H9 (cell line): ENCODE measurements at regions not wholly inside any gene's neighbourhood (a gene's known extent, or its start where the extent isn't known, plus 50 kb on each side); places are given as distances from the start of the nearest gene placed in this dataset.

Experiments used
- DNase-seq: peaks from one replicate; pipeline ENCODE4 v3.0.0-alpha.2; 2017
- H2AFZ ChIP-seq: one replicate; pipeline ENCODE4 v1.6.1; 2013; ENCODE audit warnings: mild to moderate bottlenecking, low read length, control low read depth, moderate library complexity
- H2AK5ac ChIP-seq: 2 replicates; pipeline ENCODE4 v1.6.1; 2013; ENCODE audit warnings: low read length, control low read depth, mixed read lengths; ENCODE audit not compliant: insufficient read length
- H2BK120ac ChIP-seq: one replicate; pipeline ENCODE4 v1.6.1; 2013; ENCODE audit warnings: low read depth, mild to moderate bottlenecking, low read length, control low read depth, inconsistent platforms; ENCODE audit not compliant: poor library complexity, severe bottlenecking
- H2BK12ac ChIP-seq: 2 replicates; pipeline ENCODE4 v1.6.1; 2013; ENCODE audit warnings: low read length, control low read depth, mixed read lengths, low read depth; ENCODE audit not compliant: insufficient read length
- H2BK15ac ChIP-seq: 2 replicates; pipeline ENCODE4 v1.6.1; 2013; ENCODE audit warnings: low read depth, low read length, control low read depth
- H2BK20ac ChIP-seq: one replicate; pipeline ENCODE4 v1.6.1; 2013; ENCODE audit warnings: low read depth, mild to moderate bottlenecking, low read length, control low read depth, inconsistent platforms; ENCODE audit not compliant: poor library complexity, severe bottlenecking
- H2BK5ac ChIP-seq: 2 replicates; pipeline ENCODE4 v1.6.1; 2013; ENCODE audit warnings: low read length, control low read depth, mixed read lengths; ENCODE audit not compliant: insufficient read length
- H3K14ac ChIP-seq: 2 replicates; pipeline ENCODE4 v1.6.1; 2013; ENCODE audit warnings: low read length, control low read depth; ENCODE audit not compliant: insufficient read depth
- H3K18ac ChIP-seq: 2 replicates; pipeline ENCODE4 v1.6.1; 2013; ENCODE audit warnings: low read depth, mild to moderate bottlenecking, mixed read lengths, low read length, control low read depth; ENCODE audit not compliant: insufficient read length
- H3K23ac ChIP-seq: 2 replicates; pipeline ENCODE4 v1.6.1; 2013; ENCODE audit warnings: low read length, control low read depth, mixed read lengths, low read depth; ENCODE audit not compliant: insufficient read length
- H3K23me2 ChIP-seq: 2 replicates; pipeline ENCODE4 v1.6.1; 2013; ENCODE audit warnings: low read depth, mild to moderate bottlenecking, mixed read lengths, low read length, control low read depth; ENCODE audit not compliant: insufficient read length, poor library complexity, severe bottlenecking
- H3K27ac ChIP-seq: 2 replicates; pipeline ENCODE4 v1.5.1; 2013; ENCODE audit warnings: low read length, control low read depth, mixed read lengths, low read depth; ENCODE audit not compliant: insufficient read length
- H3K27me3 ChIP-seq: 2 replicates; pipeline ENCODE4 v1.6.1; 2013; ENCODE audit warnings: low read length, control low read depth, inconsistent platforms; ENCODE audit not compliant: insufficient read depth
- H3K4ac ChIP-seq: 2 replicates; pipeline ENCODE4 v1.6.1; 2013; ENCODE audit warnings: low read depth, mild to moderate bottlenecking, control low read depth, inconsistent platforms, low read length, moderate library complexity
- H3K4me1 ChIP-seq: 2 replicates; pipeline ENCODE4 v1.6.1; 2013; ENCODE audit warnings: low read length, control low read depth, inconsistent platforms; ENCODE audit not compliant: insufficient read depth
- H3K4me2 ChIP-seq: 2 replicates; pipeline ENCODE4 v1.6.1; 2013; ENCODE audit warnings: low read length, control low read depth, mixed read lengths; ENCODE audit not compliant: insufficient read length, insufficient read depth
- H3K56ac ChIP-seq: 2 replicates; pipeline ENCODE4 v1.6.1; 2013; ENCODE audit warnings: low read depth, mild to moderate bottlenecking, mixed read lengths, low read length, control low read depth; ENCODE audit not compliant: insufficient read length
- H3K79me1 ChIP-seq: 2 replicates; pipeline ENCODE4 v1.6.1; 2013; ENCODE audit warnings: low read depth, mild to moderate bottlenecking, moderate library complexity, low read length, control low read depth, inconsistent platforms; ENCODE audit not compliant: insufficient read depth, poor library complexity, severe bottlenecking
- H3K79me2 ChIP-seq: 2 replicates; pipeline ENCODE4 v1.6.1; 2013; ENCODE audit warnings: low read length, control low read depth, inconsistent platforms; ENCODE audit not compliant: insufficient read depth
- H3K9ac ChIP-seq: 2 replicates; pipeline ENCODE4 v1.6.1; 2013; ENCODE audit warnings: low read length, control low read depth, mixed read lengths; ENCODE audit not compliant: insufficient read length; ENCODE audit errors: extremely low read depth
- H3K9me3 ChIP-seq: one replicate; pipeline ENCODE4 v1.6.1; 2013; ENCODE audit warnings: low read depth, low read length, inconsistent platforms; ENCODE audit not compliant: control insufficient read depth
- H3T11ph ChIP-seq: one replicate; pipeline ENCODE4 v1.6.1; 2013; ENCODE audit warnings: mild to moderate bottlenecking, low read length, control low read depth, inconsistent platforms
- H4K20me1 ChIP-seq: one replicate; pipeline ENCODE4 v1.6.1; 2013; ENCODE audit not compliant: control insufficient read depth, insufficient read length, insufficient read depth
- H4K5ac ChIP-seq: 2 replicates; pipeline ENCODE4 v1.6.1; 2013; ENCODE audit warnings: low read depth, mild to moderate bottlenecking, mixed read lengths, low read length, control low read depth; ENCODE audit not compliant: insufficient read length
- H4K8ac ChIP-seq: replicated peaks from 2 replicates; pipeline ENCODE4 v1.6.1; 2013; ENCODE audit warnings: low read length, control low read depth, mixed read lengths, low read depth; ENCODE audit not compliant: insufficient read length
- H4K91ac ChIP-seq: 2 replicates; pipeline ENCODE4 v1.6.1; 2013; ENCODE audit warnings: low read depth, mild to moderate bottlenecking, moderate library complexity, mixed read lengths, low read length, control low read depth; ENCODE audit not compliant: insufficient read length
- H3K27ac Mint-ChIP-seq, 3 experiments: 2 replicates in 2 of 3; 3 replicates in 1 of 3; pipeline ENCODE4 v1.8.0; 2020 to 2021; ENCODE audit warnings: mixed read lengths in 3 of 3, mild to moderate bottlenecking in 1 of 3, moderate library complexity in 1 of 3
- H3K27me3 Mint-ChIP-seq: 2 replicates; pipeline ENCODE4 v1.8.0; 2021; ENCODE audit warnings: low read depth, mild to moderate bottlenecking, moderate library complexity, mixed read lengths
- H3K36me3 Mint-ChIP-seq, 3 experiments: 2 replicates in 2 of 3; 3 replicates in 1 of 3; pipeline ENCODE4 v1.8.0; 2020 to 2021; ENCODE audit warnings: low read depth in 3 of 3, mixed read lengths in 3 of 3; ENCODE audit not compliant: insufficient read depth in 1 of 3
- H3K4me1 Mint-ChIP-seq, 2 experiments: 2 replicates each; pipeline ENCODE4 v1.8.0; 2020; ENCODE audit warnings: mixed read lengths in 2 of 2
- H3K4me3 Mint-ChIP-seq, 2 experiments: 2 replicates in 1 of 2; 3 replicates in 1 of 2; pipeline ENCODE4 v1.8.0; 2020 to 2021; ENCODE audit warnings: mild to moderate bottlenecking in 2 of 2, mixed read lengths in 2 of 2, moderate library complexity in 1 of 2
- H3K9me3 Mint-ChIP-seq, 2 experiments: 2 replicates in 1 of 2; 3 replicates in 1 of 2; pipeline ENCODE4 v1.8.0; 2020; ENCODE audit warnings: mild to moderate bottlenecking in 2 of 2, mixed read lengths in 2 of 2, moderate library complexity in 1 of 2
- CTCF ChIP-seq: fragments of 200-600 bp; sonication (generic); conservative IDR thresholded peaks from 3 replicates; pipeline ENCODE4 v1.8.0; 2021; ENCODE audit warnings: antibody characterized with exemption, mild to moderate bottlenecking
- WGBS: extraction: QIAGEN DNeasy Blood & Tissue Kit; methylation state at CpG from one replicate; pipeline ENCODE4 v1.1.7; 2013; ENCODE audit warnings: missing lambda C conversion rate, low lambda C conversion rate, mixed read lengths; ENCODE audit not compliant: insufficient read length; ENCODE audit errors: extremely low coverage; 5-methylcytosine and 5-hydroxymethylcytosine counted together

GRCh38 chr2:22487541-22487940, 897.4 kb upstream of the KLHL29 start:
- no peak overlapping the region for H4K8ac ChIP-seq
- no peak overlapping the region for H2BK15ac ChIP-seq
- H3K9ac ChIP-seq: no peak overlapping the region
- no peak overlapping the region for H2AFZ ChIP-seq
- no peaks in the 10 kb centered on the region for H3K79me1 ChIP-seq
- H3K56ac ChIP-seq: no peak overlapping the region
- no peak overlapping the region for H3K18ac ChIP-seq
- H3K36me3 Mint-ChIP-seq: peaks cover 0 to 9% (median 0%) of the 10 kb centered on the region in 3 experiments; a peak in 3 of 7 replicates
- H3K4ac ChIP-seq: no peak overlapping the region
- H3K4me1 Mint-ChIP-seq: peaks cover 15 to 20% of the 10 kb centered on the region in 2 experiments
- DNase-seq: no peak
- no peak overlapping the region for H3K14ac ChIP-seq
- H3K27me3 Mint-ChIP-seq: no peaks in the 10 kb centered on the region
- H3K23me2 ChIP-seq: no peaks in the 10 kb centered on the region
- H3K9me3 Mint-ChIP-seq: peaks cover 7 to 9% of the 10 kb centered on the region in 2 experiments; a peak in 3 of 5 replicates
- H2BK120ac ChIP-seq: no peak overlapping the region
- H3K27me3 ChIP-seq: no peaks in the 10 kb centered on the region
- no peak overlapping the region for H4K91ac ChIP-seq
- WGBS: no CpG with 5 or more reads among the region's 3 CpGs
- H3K23ac ChIP-seq: no peak overlapping the region
- TF ChIP-seq CTCF: no peak
- no peak overlapping the region for H3K4me2 ChIP-seq
- H3K4me1 ChIP-seq: no peaks in the 10 kb centered on the region; the same call in 1 of the 2 replicates
- no peak overlapping the region for H3K4me3 Mint-ChIP-seq
- no peak overlapping the region for H3K27ac ChIP-seq
- H2BK12ac ChIP-seq: no peak overlapping the region
- H3K27ac Mint-ChIP-seq: no peak overlapping the region
- no peak overlapping the region for H2BK20ac ChIP-seq
- H4K20me1 ChIP-seq: no peaks in the 10 kb centered on the region
- H3K9me3 ChIP-seq: no peaks in the 10 kb centered on the region
- H3K79me2 ChIP-seq: no peaks in the 10 kb centered on the region
- no peak overlapping the region for H3T11ph ChIP-seq
- H4K5ac ChIP-seq: no peak overlapping the region
- H2BK5ac ChIP-seq: no peak overlapping the region
- H2AK5ac ChIP-seq: no peak overlapping the region
